ENCODE measurements at regions not wholly inside any gene's neighbourhood (a gene's known extent, or its start where the extent isn't known, plus 50 kb on each side); places are given as distances from the start of the nearest gene placed in this dataset.

- TF ChIP-seq CTCF (IDR thresholded peaks at IDR 0.05; ENCODE audit: extremely low read depth, insufficient read depth, missing control alignments), result no peak
- DNase-seq (ENCODE audit: low spot score), result no peak
- in situ Hi-C loops (cut with MboI; ENCODE audit: low pct_unique_long_range_greater_than_20kb, low sequenced_read_pairs, unreplicated experiment), result no loop called here
Measured at GRCh38 chr22:25511725-25512124, 52.8 kb upstream of the GRK3 start.

DNA sequence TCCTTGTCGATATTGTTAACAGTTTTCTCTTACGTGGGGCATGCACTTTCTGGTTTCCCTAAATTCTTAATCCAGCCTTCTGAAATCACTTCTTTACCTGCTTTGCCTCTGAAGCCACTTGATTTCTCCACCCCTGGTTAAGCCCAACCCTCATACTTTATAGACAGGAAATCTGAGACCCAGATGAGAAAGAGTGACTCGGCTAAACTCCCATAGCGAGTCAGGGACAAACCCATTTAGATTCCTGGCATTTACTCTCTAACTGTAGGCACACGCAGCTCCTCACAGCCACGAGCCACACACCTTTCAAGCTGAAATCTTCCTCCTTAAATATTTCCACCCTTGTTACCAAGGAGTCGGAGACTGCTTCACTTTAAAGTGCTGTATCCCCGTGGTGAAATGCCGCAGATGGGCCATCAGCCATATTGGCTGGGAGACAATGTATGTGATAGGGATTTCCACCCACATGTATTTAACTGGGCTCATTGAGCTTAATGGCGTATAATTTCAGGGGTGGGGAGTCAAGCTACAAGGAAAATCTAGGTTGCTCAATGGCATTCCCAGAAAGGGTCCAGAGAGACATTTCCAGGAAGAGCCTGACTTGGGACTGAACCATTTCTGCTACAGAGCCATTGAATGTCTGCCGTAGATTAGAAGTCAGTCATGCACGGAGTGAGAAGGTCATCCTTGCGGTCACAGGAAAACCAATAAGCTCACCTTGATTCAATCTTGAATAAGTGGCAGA lies 49.9 kb upstream of the GRK3 start:
- DNase-seq (ENCODE audit: low spot score), result no peak
- no peak for TF ChIP-seq CTCF (IDR thresholded peaks at IDR 0.05; ENCODE audit: extremely low read depth, insufficient read depth, missing control alignments)
- in situ Hi-C loops (cut with MboI; ENCODE audit: low pct_unique_long_range_greater_than_20kb, low sequenced_read_pairs, unreplicated experiment), result no loop called here

Data from GM13977 (cell line).